PC-9 (cell line): ENCODE measurements at regions not wholly inside any gene's neighbourhood (a gene's known extent, or its start where the extent isn't known, plus 50 kb on each side); places are given as distances from the start of the nearest gene placed in this dataset.

ENCODE experiments used
- BruUV-seq: library from RNA; stranded (reverse); fragments of 400-500 nt; replicated peaks from 2 replicates; lab custom pipeline; 2021; lab: Mats Ljungman, UMichigan
- CTCF ChIA-PET: fragments of 300-600 bp; sonication (Branson Sonifier 250); formaldehyde crosslinking; loops from one replicate; lab custom pipeline; 2022; ENCODE audit warnings: antibody characterized with exemption; lab: Charles Lee
- POLR2A ChIA-PET: fragments of 300-600 bp; sonication (Branson Sonifier 250); formaldehyde crosslinking; loops from one replicate; lab custom pipeline; 2022; ENCODE audit warnings: antibody characterized with exemption; ENCODE audit not compliant: unreplicated experiment; lab: Charles Lee
- DNase-seq, 2 experiments: peaks; one replicate each; pipeline versions ENCODE4 v3.0.0 to v3.0.0-alpha.2; 2015 to 2022; ENCODE audit warnings: mixed read lengths in 1 of 2
- H2AFZ ChIP-seq: fragments of 200-600 bp; sonication (generic); 2 replicates; pipeline ENCODE4 v1.8.1; 2017; ENCODE audit warnings: antibody characterized with exemption
- H3F3A ChIP-seq: fragments of 200-600 bp; sonication (generic); 2 replicates; pipeline ENCODE4 v1.8.1; 2017; ENCODE audit warnings: antibody characterized with exemption, mild to moderate bottlenecking, low read depth; ENCODE audit not compliant: insufficient read depth
- H3K27ac ChIP-seq: fragments of 200-600 bp; sonication (generic); 2 replicates; pipeline ENCODE4 v1.6.1; 2016; ENCODE audit warnings: mixed run types
- H3K27me3 ChIP-seq: fragments of 200-600 bp; sonication (generic); 2 replicates; pipeline ENCODE4 v1.6.1; 2016; ENCODE audit warnings: low read depth, mixed run types; ENCODE audit not compliant: insufficient read depth
- H3K36me3 ChIP-seq: fragments of 200-600 bp; sonication (generic); 2 replicates; pipeline ENCODE4 v1.6.1; 2016; ENCODE audit warnings: low read depth, mixed run types
- H3K4me1 ChIP-seq: fragments of 200-600 bp; sonication (generic); replicated peaks from 2 replicates; pipeline ENCODE4 v1.6.1; 2016; ENCODE audit warnings: mixed run types; ENCODE audit not compliant: insufficient read depth
- H3K4me2 ChIP-seq: fragments of 200-600 bp; sonication (generic); 2 replicates; pipeline ENCODE4 v1.6.1; 2017; ENCODE audit warnings: mixed run types
- H3K4me3 ChIP-seq: fragments of 200-600 bp; sonication (generic); 2 replicates; pipeline ENCODE4 v1.6.1; 2016; ENCODE audit warnings: mixed run types
- H3K79me2 ChIP-seq: fragments of 200-600 bp; sonication (generic); 2 replicates; pipeline ENCODE4 v1.6.1; 2017; ENCODE audit warnings: low read depth, mixed run types
- H3K9me2 ChIP-seq: fragments of 200-600 bp; sonication (generic); 2 replicates; pipeline ENCODE4 v1.8.1; 2017; ENCODE audit warnings: mild to moderate bottlenecking; ENCODE audit not compliant: insufficient read depth
- H3K9me3 ChIP-seq: fragments of 200-600 bp; sonication (generic); 2 replicates; pipeline ENCODE4 v1.8.1; 2016; ENCODE audit warnings: low read depth; ENCODE audit not compliant: insufficient read depth
- H4K20me1 ChIP-seq: fragments of 200-600 bp; sonication (generic); 2 replicates; pipeline ENCODE4 v1.8.1; 2017; ENCODE audit not compliant: insufficient read depth
- EZH2 ChIP-seq: fragments of 200-600 bp; sonication (generic); IDR thresholded peaks from 2 replicates; pipeline ENCODE4 v1.8.0; 2017; ENCODE audit warnings: antibody characterized with exemption, low read depth
- intact Hi-C: fragments of 100-400 bp; cut with micrococcal nuclease; formaldehyde crosslinking; loops from one replicate; pipeline ENCODE4 v1.10.0; 2022; ENCODE audit not compliant: unreplicated experiment
- TF ChIP-seq, protein P1 (sequence below): fragments of 200-600 bp; sonication (generic); conservative IDR thresholded peaks from 2 replicates; pipeline ENCODE4 v1.6.1; 2017; ENCODE audit warnings: mixed run types, antibody characterized with exemption, mild to moderate bottlenecking, moderate library complexity

DNA sequence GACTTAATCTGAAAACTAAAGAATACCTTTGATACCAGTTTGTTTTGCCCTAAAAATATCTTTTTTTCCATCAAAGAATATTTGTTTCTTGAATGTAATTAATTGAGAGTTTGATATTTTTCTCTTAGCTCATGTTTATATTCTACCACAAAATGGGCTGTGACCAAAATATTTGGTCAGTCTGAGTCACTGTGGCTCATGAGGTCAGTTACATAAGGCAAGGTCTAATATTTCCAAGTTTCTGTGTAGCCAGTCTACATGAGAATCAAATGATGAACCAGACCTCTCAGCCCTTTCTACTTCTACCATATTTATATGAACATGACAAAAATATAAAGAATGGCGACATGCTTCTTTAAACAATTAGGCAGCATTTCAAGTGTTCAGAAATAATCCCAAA, 83.0 kb upstream of the IVNS1ABP start:
- no peaks in the 10 kb centered on the region for H3K79me2 ChIP-seq
- BruUV-seq, result no TSS peak
- no peak for TF ChIP-seq EZH2
- TF ChIP-seq, protein P1, sequence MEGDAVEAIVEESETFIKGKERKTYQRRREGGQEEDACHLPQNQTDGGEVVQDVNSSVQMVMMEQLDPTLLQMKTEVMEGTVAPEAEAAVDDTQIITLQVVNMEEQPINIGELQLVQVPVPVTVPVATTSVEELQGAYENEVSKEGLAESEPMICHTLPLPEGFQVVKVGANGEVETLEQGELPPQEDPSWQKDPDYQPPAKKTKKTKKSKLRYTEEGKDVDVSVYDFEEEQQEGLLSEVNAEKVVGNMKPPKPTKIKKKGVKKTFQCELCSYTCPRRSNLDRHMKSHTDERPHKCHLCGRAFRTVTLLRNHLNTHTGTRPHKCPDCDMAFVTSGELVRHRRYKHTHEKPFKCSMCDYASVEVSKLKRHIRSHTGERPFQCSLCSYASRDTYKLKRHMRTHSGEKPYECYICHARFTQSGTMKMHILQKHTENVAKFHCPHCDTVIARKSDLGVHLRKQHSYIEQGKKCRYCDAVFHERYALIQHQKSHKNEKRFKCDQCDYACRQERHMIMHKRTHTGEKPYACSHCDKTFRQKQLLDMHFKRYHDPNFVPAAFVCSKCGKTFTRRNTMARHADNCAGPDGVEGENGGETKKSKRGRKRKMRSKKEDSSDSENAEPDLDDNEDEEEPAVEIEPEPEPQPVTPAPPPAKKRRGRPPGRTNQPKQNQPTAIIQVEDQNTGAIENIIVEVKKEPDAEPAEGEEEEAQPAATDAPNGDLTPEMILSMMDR, result no peak
- no peaks in the 10 kb centered on the region for H3K9me3 ChIP-seq
- ChIA-PET CTCF (no interaction called here), POLR2A (no interaction called here)
- intact Hi-C loops, result no loop called here
- H3K36me3 ChIP-seq, result no peaks in the 10 kb centered on the region
- H2AFZ ChIP-seq, result no peak overlapping the region
- DNase-seq, result no peak
- H3K27ac ChIP-seq, result no peak overlapping the region; the same call in 1 of the 2 replicates
- H3F3A ChIP-seq, result no peaks in the 10 kb centered on the region
- no peaks in the 10 kb centered on the region for H3K9me2 ChIP-seq
- no peaks in the 10 kb centered on the region for H3K4me1 ChIP-seq
- H3K4me3 ChIP-seq, result no peak overlapping the region
- no peaks in the 10 kb centered on the region for H4K20me1 ChIP-seq
- no peaks in the 10 kb centered on the region for H3K27me3 ChIP-seq
- no peak overlapping the region for H3K4me2 ChIP-seq

DNA sequence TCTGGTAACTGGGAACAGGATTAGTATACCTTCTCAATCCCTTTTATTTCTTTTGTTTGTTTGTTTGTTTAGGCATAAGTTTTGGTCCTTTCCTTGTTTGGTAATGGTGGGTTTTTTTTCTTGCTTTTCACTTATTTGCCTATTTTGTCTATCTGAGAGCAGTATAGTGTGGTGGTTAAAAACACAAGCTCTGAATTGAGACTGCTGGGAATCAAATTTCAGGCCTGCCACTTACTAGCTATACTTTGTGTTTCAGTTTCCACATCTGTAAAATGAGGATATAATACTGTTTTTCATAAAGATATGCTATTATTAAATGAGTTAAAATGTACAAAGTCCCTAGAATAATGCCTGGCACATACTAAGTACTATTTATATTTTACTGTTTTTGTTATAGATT, 81.6 kb upstream of the IVNS1ABP start:
- H3K27ac ChIP-seq, result no peak overlapping the region
- ChIA-PET POLR2A (no interaction called here), CTCF (no interaction called here)
- H3K9me2 ChIP-seq, result no peaks in the 10 kb centered on the region
- H3K36me3 ChIP-seq, result no peaks in the 10 kb centered on the region
- H3K4me2 ChIP-seq, result no peak overlapping the region
- H3K79me2 ChIP-seq, result no peaks in the 10 kb centered on the region
- no peak overlapping the region for H2AFZ ChIP-seq
- no peak for DNase-seq
- H3F3A ChIP-seq, result no peaks in the 10 kb centered on the region
- intact Hi-C loops, result no loop called here
- peaks cover 3% of the 10 kb centered on the region; the same call in 1 of the 2 replicates for H3K9me3 ChIP-seq
- no peak overlapping the region for H3K4me3 ChIP-seq
- no peaks in the 10 kb centered on the region for H3K4me1 ChIP-seq
- no peak for TF ChIP-seq EZH2
- TF ChIP-seq, protein P1, result no peak
- no TSS peak for BruUV-seq
- no peaks in the 10 kb centered on the region for H4K20me1 ChIP-seq
- no peaks in the 10 kb centered on the region for H3K27me3 ChIP-seq

DNA sequence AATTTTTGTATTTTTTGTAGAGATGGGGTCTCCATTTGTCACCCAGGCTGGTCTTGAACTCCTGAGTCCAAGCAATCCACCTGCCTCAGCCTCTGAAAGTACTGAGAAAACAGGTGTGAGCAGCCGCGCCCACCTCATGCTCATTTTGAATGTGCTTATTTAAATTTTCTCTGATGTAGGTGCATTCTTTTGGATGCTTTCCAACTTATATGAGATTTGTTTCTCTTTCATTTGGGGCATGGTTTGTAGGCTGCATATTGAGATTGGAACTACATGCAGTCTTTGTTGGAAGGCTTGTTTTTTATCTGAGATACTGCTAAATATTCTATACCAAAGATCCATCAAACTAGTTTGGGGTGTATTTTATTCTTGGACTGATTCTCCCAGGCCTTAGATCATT, 81.0 kb upstream of the IVNS1ABP start:
- ChIA-PET CTCF (no interaction called here), POLR2A (no interaction called here)
- Histone ChIP-seq H3K27ac (no peak overlapping the region), H3K27me3 (no peaks in the 10 kb centered on the region), H3K36me3 (no peaks in the 10 kb centered on the region), H3K9me3 (peaks cover 3% of the 10 kb centered on the region; the same call in 1 of the 2 replicates), H2AFZ (no peak overlapping the region), H3F3A (no peaks in the 10 kb centered on the region), H3K79me2 (no peaks in the 10 kb centered on the region), H3K4me1 (no peaks in the 10 kb centered on the region), H3K4me3 (no peak overlapping the region), H3K4me2 (no peak overlapping the region), H3K9me2 (no peaks in the 10 kb centered on the region), H4K20me1 (no peaks in the 10 kb centered on the region)
- intact Hi-C loops, result no loop called here
- BruUV-seq, result no TSS peak
- DNase-seq, result no peak
- TF ChIP-seq, protein P1, result no peak
- no peak for TF ChIP-seq EZH2
